ENCODE measurements at regions not wholly inside any gene's neighbourhood (a gene's known extent, or its start where the extent isn't known, plus 50 kb on each side); places are given as distances from the start of the nearest gene placed in this dataset.
"Not testable (repeated sequence)": the region's sequence is repeated elsewhere in the genome, so short reads cannot be mapped to it uniquely, and the experiment has no call there.

DNA sequence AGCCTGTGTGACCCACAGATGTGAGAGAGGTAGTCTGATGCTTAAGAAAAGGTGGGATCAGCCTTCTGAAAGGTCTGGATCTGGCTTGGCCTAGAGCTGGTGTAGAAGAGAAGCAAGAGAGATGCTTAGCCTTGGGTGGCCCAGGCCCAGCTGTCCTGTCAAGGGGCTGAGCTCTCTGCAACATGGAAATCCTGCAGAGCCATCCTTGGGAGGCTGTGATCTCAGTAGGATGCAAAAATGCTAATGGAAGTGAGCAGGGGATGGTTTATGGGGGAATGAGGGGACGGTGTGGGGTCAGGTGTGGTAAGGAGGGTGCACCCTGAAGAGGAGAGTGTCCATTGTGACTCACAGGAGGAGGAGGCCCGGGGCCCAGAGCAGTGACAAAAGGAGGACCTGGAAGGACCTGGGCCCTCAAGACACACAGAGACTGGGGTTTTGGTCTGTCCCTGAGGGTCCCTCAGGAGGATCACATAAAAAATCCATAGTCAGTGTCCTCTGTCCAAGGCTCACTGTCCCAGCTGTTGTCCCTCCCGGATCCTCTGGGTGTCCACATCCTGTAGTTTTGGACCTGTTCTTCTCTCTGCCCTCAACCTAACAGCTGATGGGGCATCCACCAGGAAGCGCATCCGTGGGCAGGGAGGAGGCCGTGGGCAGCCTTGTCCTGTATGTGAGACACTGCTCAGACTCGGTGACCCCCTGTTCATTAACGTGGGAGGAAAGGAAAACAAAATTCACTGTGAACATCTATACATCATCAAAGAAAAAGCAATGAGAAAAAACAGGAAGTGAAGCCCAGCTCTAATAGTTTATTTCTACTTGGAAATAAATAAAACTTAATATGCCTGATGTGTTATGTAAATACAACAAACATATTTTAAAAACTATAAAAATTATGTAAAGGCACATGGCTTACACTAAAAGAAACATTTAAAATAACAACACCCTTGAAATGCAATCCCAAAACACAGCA, 129.8 kb downstream of the ZNF280B start:
- in situ Hi-C loops (cut with HindIII; ENCODE audit: low sequenced_read_pairs), result no loop called here
- no peak for DNase-seq (ENCODE audit: low read depth)
- no peak overlapping the region for H3K4me3 ChIP-seq (ENCODE audit: low read depth, low read length)
- TF ChIP-seq, protein P1, sequence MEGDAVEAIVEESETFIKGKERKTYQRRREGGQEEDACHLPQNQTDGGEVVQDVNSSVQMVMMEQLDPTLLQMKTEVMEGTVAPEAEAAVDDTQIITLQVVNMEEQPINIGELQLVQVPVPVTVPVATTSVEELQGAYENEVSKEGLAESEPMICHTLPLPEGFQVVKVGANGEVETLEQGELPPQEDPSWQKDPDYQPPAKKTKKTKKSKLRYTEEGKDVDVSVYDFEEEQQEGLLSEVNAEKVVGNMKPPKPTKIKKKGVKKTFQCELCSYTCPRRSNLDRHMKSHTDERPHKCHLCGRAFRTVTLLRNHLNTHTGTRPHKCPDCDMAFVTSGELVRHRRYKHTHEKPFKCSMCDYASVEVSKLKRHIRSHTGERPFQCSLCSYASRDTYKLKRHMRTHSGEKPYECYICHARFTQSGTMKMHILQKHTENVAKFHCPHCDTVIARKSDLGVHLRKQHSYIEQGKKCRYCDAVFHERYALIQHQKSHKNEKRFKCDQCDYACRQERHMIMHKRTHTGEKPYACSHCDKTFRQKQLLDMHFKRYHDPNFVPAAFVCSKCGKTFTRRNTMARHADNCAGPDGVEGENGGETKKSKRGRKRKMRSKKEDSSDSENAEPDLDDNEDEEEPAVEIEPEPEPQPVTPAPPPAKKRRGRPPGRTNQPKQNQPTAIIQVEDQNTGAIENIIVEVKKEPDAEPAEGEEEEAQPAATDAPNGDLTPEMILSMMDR (IDR thresholded peaks at IDR 0.05; ENCODE audit: low read depth, low read length, missing control alignments), result no peak

- TF ChIP-seq, protein P1 (IDR thresholded peaks at IDR 0.05; ENCODE audit: low read depth, low read length, missing control alignments), result no peak
- H3K4me3 ChIP-seq (ENCODE audit: low read depth, low read length), result no peak overlapping the region
- in situ Hi-C loops (cut with HindIII; ENCODE audit: low sequenced_read_pairs), result no loop called here
- no peak for DNase-seq (ENCODE audit: low read depth)
Observed at GRCh38 chr22:22380098-22381030, 128.2 kb downstream of the ZNF280B start.

GRCh38 chr22:22381292-22381691, 127.2 kb downstream of the ZNF280B start:
- DNase-seq (ENCODE audit: low read depth); H3K4me3 ChIP-seq (ENCODE audit: low read depth, low read length); in situ Hi-C loops (cut with HindIII; ENCODE audit: low sequenced_read_pairs): not testable (repeated sequence)

DNA sequence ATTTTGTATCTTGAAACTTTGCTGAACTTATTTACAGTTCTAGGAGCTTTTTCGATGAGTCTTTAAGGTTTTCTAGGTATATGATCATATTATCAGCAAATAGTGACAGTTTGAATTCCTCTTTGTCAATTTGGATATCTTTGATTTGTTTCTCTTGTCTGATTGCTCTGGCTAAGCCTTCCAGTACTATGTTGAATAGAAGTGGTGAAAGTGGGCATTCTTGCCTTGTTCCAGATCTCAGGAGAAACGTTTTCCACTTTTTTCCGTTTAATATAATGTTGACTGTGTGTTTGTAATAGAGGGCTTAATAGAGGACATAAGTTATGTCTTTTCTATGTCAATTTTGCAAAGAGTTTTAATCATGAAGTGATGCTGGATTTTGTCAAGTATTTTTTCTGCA, 124.3 kb downstream of the ZNF280B start:
- in situ Hi-C loops (cut with HindIII; ENCODE audit: low sequenced_read_pairs), result no loop called here
- H3K4me3 ChIP-seq (ENCODE audit: low read depth, low read length), result no peak overlapping the region
- no peak for DNase-seq (ENCODE audit: low read depth)
- TF ChIP-seq, protein P1 (IDR thresholded peaks at IDR 0.05; ENCODE audit: low read depth, low read length, missing control alignments), result no peak

DNA sequence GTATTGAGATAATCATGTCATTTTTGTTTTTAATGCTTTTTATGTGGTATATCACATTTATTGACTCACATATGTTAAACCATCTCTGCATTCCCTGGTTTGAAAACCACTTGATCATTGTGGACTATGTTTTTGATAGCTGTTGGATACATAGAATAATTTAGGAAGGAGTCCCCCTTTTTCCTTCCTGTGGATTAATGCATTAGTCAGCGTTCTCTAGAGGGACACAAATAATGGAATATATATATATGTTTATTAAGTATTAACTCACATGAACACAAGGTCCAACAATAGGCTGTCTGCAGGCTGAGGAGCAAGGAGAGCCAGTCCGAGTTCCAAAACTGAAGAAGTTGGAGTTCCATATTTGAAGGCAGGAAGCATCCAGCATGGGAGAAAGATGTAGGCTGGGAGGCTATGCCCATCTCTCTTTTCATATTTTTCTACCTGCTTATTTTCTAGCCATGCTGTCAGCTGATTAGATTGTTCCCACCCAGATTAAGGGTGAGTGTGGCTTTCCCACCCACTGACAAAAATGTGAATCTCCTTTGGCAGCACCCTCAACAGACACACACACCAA, 123.8 kb downstream of the ZNF280B start:
- TF ChIP-seq, protein P1 (IDR thresholded peaks at IDR 0.05; ENCODE audit: low read depth, low read length, missing control alignments), result no peak
- in situ Hi-C loops (cut with HindIII; ENCODE audit: low sequenced_read_pairs), result no loop called here
- DNase-seq (ENCODE audit: low read depth), result no peak
- H3K4me3 ChIP-seq (ENCODE audit: low read depth, low read length), result no peak overlapping the region

- no peak for DNase-seq (ENCODE audit: low read depth)
- no peak overlapping the region for H3K4me3 ChIP-seq (ENCODE audit: low read depth, low read length)
- TF ChIP-seq, protein P1 (IDR thresholded peaks at IDR 0.05; ENCODE audit: low read depth, low read length, missing control alignments), result no peak
- in situ Hi-C loops (cut with HindIII; ENCODE audit: low sequenced_read_pairs), result no loop called here
Observed at GRCh38 chr22:22386602-22387385, 121.7 kb downstream of the ZNF280B start.

Data from astrocyte of the cerebellum (primary cell).